ENCODE measurements at regions not wholly inside any gene's neighbourhood (a gene's known extent, or its start where the extent isn't known, plus 50 kb on each side); places are given as distances from the start of the nearest gene placed in this dataset.

DNA sequence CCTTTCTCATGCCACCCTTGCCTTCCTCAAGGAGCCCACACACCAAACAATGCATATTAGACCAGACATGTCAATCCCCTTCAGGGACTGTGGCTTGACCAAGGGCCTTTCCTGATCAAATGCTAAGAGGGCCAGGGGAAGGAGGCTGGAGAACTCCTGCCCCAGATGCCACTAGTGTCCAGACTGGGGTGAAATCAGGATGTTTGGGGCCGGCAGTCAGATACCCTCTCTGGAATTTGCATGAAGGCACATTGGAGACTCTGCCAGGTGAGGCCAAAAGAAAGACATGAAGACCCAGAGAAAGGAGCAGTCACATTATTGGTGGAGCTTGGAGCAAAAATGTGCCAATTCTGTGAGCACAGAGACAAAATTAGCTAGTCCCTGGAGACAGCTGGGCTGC, 154.1 kb downstream of the TLE3 start:
- H3K9me3 ChIP-seq: no peaks in the 10 kb centered on the region

DNA sequence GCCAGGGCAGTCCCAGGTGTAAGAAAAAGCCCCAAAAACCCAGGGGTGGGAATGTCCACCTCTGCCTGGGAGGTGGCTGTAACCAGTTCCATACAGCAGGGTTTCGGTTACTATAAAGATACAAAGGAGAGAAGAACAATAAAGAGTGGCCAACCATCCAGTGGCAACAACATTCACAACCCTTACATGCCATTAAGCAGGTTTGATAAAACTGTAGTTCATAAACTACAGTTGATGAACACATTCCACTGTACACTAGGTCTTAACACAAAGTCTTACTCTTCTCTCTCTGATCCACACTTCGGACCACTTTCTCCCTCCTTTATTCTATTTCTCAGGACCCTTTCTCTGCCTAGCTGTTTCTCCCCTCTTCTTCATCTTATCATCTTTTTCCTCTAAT, 152.0 kb downstream of the TLE3 start:
- no peaks in the 10 kb centered on the region for H3K4me1 ChIP-seq
- no peak overlapping the region for H3K4me3 ChIP-seq
- H3K36me3 ChIP-seq: no peaks in the 10 kb centered on the region
- H3K9me3 ChIP-seq: no peaks in the 10 kb centered on the region
- WGBS, 2 donors (ENCODE audit: low coverage in 1 of 2): 85 to 100% methylated on average over 2 of the region's 2 CpGs
- no peak overlapping the region for H3K27ac ChIP-seq
- peaks cover 3% of the 10 kb centered on the region for H3K27me3 ChIP-seq
- TF ChIP-seq POLR2A (IDR thresholded peaks at IDR 0.05): no peak
- TF ChIP-seq, protein P1, sequence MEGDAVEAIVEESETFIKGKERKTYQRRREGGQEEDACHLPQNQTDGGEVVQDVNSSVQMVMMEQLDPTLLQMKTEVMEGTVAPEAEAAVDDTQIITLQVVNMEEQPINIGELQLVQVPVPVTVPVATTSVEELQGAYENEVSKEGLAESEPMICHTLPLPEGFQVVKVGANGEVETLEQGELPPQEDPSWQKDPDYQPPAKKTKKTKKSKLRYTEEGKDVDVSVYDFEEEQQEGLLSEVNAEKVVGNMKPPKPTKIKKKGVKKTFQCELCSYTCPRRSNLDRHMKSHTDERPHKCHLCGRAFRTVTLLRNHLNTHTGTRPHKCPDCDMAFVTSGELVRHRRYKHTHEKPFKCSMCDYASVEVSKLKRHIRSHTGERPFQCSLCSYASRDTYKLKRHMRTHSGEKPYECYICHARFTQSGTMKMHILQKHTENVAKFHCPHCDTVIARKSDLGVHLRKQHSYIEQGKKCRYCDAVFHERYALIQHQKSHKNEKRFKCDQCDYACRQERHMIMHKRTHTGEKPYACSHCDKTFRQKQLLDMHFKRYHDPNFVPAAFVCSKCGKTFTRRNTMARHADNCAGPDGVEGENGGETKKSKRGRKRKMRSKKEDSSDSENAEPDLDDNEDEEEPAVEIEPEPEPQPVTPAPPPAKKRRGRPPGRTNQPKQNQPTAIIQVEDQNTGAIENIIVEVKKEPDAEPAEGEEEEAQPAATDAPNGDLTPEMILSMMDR (IDR thresholded peaks at IDR 0.05): no peak
- no peak for TF ChIP-seq EP300 (IDR thresholded peaks at IDR 0.05)
- no peak for TF ChIP-seq POLR2AphosphoS5 (IDR thresholded peaks at IDR 0.05)
- no peak for ATAC-seq

More for the DNA sequence above, 154.1 kb downstream of the TLE3 start:
- Histone ChIP-seq H3K27me3 (peaks cover 3% of the 10 kb centered on the region), H3K27ac (no peak overlapping the region), H3K4me1 (no peaks in the 10 kb centered on the region), H3K4me3 (no peak overlapping the region), H3K36me3 (no peaks in the 10 kb centered on the region)
- TF ChIP-seq POLR2AphosphoS5 (IDR thresholded peaks at IDR 0.05) (no peak), EP300 (IDR thresholded peaks at IDR 0.05) (no peak), POLR2A (IDR thresholded peaks at IDR 0.05) (no peak)
- TF ChIP-seq, protein P1 (IDR thresholded peaks at IDR 0.05): no peak
- no peak for ATAC-seq
- 67% methylated on average over 1 of the region's 1 CpG; no CpG with 5 or more reads in 1 of the 2 donors for WGBS, 2 donors (ENCODE audit: low coverage in 1 of 2)

GRCh38 chr15:69946870-69947269, 150.8 kb downstream of the TLE3 start:
- H3K4me3 ChIP-seq: no peak overlapping the region
- no peak for TF ChIP-seq POLR2AphosphoS5 (IDR thresholded peaks at IDR 0.05)
- no peak for TF ChIP-seq POLR2A (IDR thresholded peaks at IDR 0.05)
- TF ChIP-seq, protein P1 (IDR thresholded peaks at IDR 0.05): no peak
- no peak for TF ChIP-seq EP300 (IDR thresholded peaks at IDR 0.05)
- H3K36me3 ChIP-seq: no peaks in the 10 kb centered on the region
- H3K4me1 ChIP-seq: no peaks in the 10 kb centered on the region
- H3K27ac ChIP-seq: no peak overlapping the region
- WGBS, 2 donors (ENCODE audit: low coverage in 1 of 2): 80 to 83% methylated on average over 3 to 4 of the region's 4 CpGs
- H3K9me3 ChIP-seq: no peaks in the 10 kb centered on the region
- no peak for ATAC-seq
- H3K27me3 ChIP-seq: peaks cover 3% of the 10 kb centered on the region

- Histone ChIP-seq H3K4me1 (no peaks in the 10 kb centered on the region), H3K27me3 (peaks cover 3% of the 10 kb centered on the region), H3K36me3 (no peaks in the 10 kb centered on the region), H3K4me3 (no peak overlapping the region), H3K9me3 (no peaks in the 10 kb centered on the region), H3K27ac (no peak overlapping the region)
- TF ChIP-seq POLR2A (IDR thresholded peaks at IDR 0.05) (no peak), POLR2AphosphoS5 (IDR thresholded peaks at IDR 0.05) (no peak), EP300 (IDR thresholded peaks at IDR 0.05) (no peak)
- TF ChIP-seq, protein P1 (IDR thresholded peaks at IDR 0.05): no peak
- no peak for ATAC-seq
- 80% methylated on average over 1 of the region's 2 CpGs; no CpG with 5 or more reads in 1 of the 2 donors for WGBS, 2 donors (ENCODE audit: low coverage in 1 of 2)
Observed at GRCh38 chr15:69947394-69947793, 150.3 kb downstream of the TLE3 start.

DNA sequence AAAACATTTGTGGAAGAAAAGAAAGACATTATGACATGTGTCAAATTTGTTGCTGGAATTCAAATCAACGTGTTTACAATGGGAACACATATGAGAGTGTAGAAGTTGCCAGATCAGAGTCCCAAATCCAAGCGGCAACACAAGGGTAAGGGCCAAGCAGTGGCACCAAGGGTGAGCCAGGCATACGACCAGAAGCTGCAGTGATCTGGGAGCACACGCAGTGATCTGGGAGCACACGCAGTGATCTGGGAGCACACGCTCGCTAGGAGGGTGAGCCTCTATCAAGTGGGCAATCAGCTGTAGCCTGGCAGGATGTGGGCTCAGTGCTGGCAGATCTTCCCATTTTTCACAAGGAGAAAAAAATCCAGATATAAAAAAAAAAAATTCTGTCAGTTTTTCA, 148.2 kb downstream of the TLE3 start:
- no peaks in the 10 kb centered on the region for H3K27me3 ChIP-seq
- no peak overlapping the region for H3K4me3 ChIP-seq
- H3K9me3 ChIP-seq: no peaks in the 10 kb centered on the region
- TF ChIP-seq, protein P1 (IDR thresholded peaks at IDR 0.05): no peak
- TF ChIP-seq EP300 (IDR thresholded peaks at IDR 0.05): no peak
- TF ChIP-seq POLR2A (IDR thresholded peaks at IDR 0.05): no peak
- TF ChIP-seq POLR2AphosphoS5 (IDR thresholded peaks at IDR 0.05): no peak
- ATAC-seq: no peak
- no peak overlapping the region for H3K27ac ChIP-seq
- no peaks in the 10 kb centered on the region for H3K4me1 ChIP-seq
- WGBS, 2 donors (ENCODE audit: low coverage in 1 of 2): 80 to 83% methylated on average over 7 of the region's 7 CpGs
- no peaks in the 10 kb centered on the region for H3K36me3 ChIP-seq

Data from gastroesophageal sphincter (tissue), 4 donors.